ENCODE measurements at regions not wholly inside any gene's neighbourhood (a gene's known extent, or its start where the extent isn't known, plus 50 kb on each side); places are given as distances from the start of the nearest gene placed in this dataset.

DNA sequence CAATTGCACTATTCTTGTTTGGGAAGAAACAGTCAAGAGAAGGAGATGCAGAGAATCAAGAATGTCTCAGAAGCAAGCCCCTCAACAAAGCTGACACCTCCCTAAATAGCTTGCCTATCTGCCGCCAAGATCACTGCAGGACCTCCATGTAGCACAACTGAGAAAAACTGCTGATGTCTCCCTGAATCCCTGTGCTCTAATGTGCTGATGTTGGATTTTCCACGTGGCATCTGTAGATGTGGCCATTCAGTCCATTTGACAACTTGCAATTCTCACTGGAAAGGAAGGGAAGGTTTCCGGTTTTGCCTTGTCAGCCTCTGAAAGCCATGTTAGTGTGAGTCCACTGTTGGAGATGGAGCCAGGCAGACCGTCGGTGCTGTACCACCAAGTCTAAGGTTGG, 374.0 kb downstream of the DIRAS2 start:
- no peaks in the 10 kb centered on the region for H3K4me1 ChIP-seq (ENCODE audit: control insufficient read depth, insufficient read depth, low read length)
- H3K4me3 ChIP-seq (ENCODE audit: low read depth, low read length), result no peak overlapping the region
- no peak overlapping the region for H3K9ac ChIP-seq (ENCODE audit: low read depth, low read length)
- no peaks in the 10 kb centered on the region for H3K27me3 ChIP-seq (ENCODE audit: control insufficient read depth, insufficient read depth, low read length)
- H3K36me3 ChIP-seq (ENCODE audit: control insufficient read depth, insufficient read depth, low read length), result no peaks in the 10 kb centered on the region
- no peaks in the 10 kb centered on the region for H3K9me3 ChIP-seq (ENCODE audit: control insufficient read depth, insufficient read depth, low read length)

DNA sequence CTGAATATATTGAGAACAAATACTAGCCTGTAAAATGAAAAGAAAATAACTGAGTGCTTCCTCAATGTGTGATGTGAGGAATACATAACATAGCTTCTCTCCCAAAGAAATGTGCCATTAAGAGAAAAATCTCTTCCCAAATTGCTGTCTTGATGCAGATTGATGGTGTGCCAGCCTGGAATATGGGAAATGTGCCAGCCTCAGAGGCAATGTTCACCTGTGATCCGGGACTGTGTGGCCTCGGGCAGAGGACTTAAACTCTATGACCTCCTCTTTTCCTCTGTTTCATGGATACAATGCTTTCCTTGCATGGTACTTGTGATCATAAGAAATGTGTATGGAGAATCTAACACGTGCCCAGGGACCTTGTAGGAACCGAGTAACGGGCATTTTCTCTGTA, 370.9 kb downstream of the DIRAS2 start:
- Histone ChIP-seq H3K4me3 (ENCODE audit: low read depth, low read length) (no peak overlapping the region), H3K27me3 (ENCODE audit: control insufficient read depth, insufficient read depth, low read length) (no peaks in the 10 kb centered on the region), H3K9ac (ENCODE audit: low read depth, low read length) (no peak overlapping the region), H3K36me3 (ENCODE audit: control insufficient read depth, insufficient read depth, low read length) (no peaks in the 10 kb centered on the region), H3K9me3 (ENCODE audit: control insufficient read depth, insufficient read depth, low read length) (no peaks in the 10 kb centered on the region), H3K4me1 (ENCODE audit: control insufficient read depth, insufficient read depth, low read length) (no peaks in the 10 kb centered on the region)

DNA sequence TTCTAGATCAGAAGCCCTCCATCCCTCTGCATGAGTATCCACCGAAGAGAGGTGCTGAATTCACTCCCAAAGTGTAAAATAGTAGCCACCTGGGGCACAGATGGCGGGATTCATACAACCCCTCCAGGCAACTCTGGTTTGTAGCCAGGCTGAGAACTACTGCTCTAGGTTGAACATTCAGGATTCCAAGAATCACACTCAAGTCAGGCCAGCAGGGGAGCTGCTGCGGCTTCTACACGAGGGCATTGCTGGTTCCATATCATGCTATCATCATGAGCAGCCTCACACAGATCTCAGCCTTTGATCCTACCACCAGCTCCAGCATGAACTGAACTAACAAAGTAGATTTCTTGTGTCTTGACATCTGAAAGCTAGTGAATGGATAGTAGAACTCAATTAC, 367.9 kb downstream of the DIRAS2 start:
- Histone ChIP-seq H3K27me3 (ENCODE audit: control insufficient read depth, insufficient read depth, low read length) (no peaks in the 10 kb centered on the region), H3K36me3 (ENCODE audit: control insufficient read depth, insufficient read depth, low read length) (no peaks in the 10 kb centered on the region)

DNA sequence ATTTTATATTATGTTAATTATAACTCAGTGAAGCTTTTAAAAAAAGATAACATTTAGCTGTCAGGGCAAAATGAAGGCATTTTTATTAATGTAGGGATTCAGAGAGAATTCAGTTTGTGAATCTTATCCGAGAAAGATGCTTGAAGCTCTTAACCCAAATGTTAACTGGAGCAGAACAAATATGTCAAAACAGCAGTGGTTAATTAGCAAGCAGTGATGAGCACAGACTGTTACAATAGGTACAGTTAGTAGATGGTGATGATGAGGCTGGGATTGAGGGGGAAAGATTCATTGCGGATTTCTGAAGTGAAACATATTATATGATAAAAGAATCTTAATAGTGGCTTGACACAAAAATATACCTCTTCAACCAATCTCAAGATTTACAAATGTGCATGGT, 356.7 kb downstream of the DIRAS2 start:
- no peaks in the 10 kb centered on the region for H3K27me3 ChIP-seq (ENCODE audit: control insufficient read depth, insufficient read depth, low read length)
- H3K4me1 ChIP-seq (ENCODE audit: control insufficient read depth, insufficient read depth, low read length), result peaks cover 5% of the 10 kb centered on the region

More for the DNA sequence above, 367.9 kb downstream of the DIRAS2 start:
- Histone ChIP-seq H3K9ac (ENCODE audit: low read depth, low read length) (no peak overlapping the region), H3K4me1 (ENCODE audit: control insufficient read depth, insufficient read depth, low read length) (no peaks in the 10 kb centered on the region), H3K4me3 (ENCODE audit: low read depth, low read length) (no peak overlapping the region), H3K9me3 (ENCODE audit: control insufficient read depth, insufficient read depth, low read length) (no peaks in the 10 kb centered on the region)

DNA sequence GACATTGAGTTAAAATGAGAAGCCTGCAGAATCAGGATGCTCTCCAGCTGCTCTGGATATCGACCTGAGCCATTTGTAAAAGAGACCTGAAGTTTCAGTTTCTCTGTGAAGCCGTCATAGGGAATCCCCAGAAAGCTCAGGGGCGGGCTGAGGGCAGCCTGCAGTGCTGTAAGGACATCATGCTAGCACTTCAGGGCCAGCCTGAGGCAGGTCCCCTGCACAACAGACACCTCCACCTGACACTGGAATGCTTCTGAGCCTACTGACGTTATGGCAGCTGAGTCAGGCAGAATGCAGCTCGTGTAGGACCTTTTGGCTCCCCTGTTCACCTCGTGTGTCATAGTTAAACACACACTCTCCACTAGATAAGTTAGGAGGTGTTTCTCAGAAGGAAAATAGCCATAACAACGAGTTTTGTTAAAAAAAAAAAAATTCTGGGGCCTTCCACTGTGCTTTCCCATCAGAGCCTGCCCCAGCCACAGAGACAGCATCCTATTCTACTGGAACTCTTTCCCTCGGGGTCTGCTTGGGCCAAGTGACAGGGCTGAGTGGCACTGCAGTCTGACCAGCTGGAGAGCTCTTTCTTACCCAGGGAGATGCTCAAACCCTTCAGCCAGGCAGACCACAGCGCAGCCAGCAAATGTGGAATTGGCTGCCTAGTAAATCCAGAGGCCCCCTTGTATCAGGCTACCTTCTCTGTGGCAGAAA, 354.9 kb downstream of the DIRAS2 start:
- H3K9me3 ChIP-seq (ENCODE audit: control insufficient read depth, insufficient read depth, low read length), result no peaks in the 10 kb centered on the region
- no peaks in the 10 kb centered on the region for H3K36me3 ChIP-seq (ENCODE audit: control insufficient read depth, insufficient read depth, low read length)
- no peaks in the 10 kb centered on the region for H3K27me3 ChIP-seq (ENCODE audit: control insufficient read depth, insufficient read depth, low read length)
- H3K4me1 ChIP-seq (ENCODE audit: control insufficient read depth, insufficient read depth, low read length), result no peaks in the 10 kb centered on the region
- no peak overlapping the region for H3K9ac ChIP-seq (ENCODE audit: low read depth, low read length)
- H3K4me3 ChIP-seq (ENCODE audit: low read depth, low read length), result no peak overlapping the region

More for the DNA sequence above, 356.7 kb downstream of the DIRAS2 start:
- H3K9ac ChIP-seq (ENCODE audit: low read depth, low read length), result no peak overlapping the region
- no peak overlapping the region for H3K4me3 ChIP-seq (ENCODE audit: low read depth, low read length)
- H3K36me3 ChIP-seq (ENCODE audit: control insufficient read depth, insufficient read depth, low read length), result no peaks in the 10 kb centered on the region
- no peaks in the 10 kb centered on the region for H3K9me3 ChIP-seq (ENCODE audit: control insufficient read depth, insufficient read depth, low read length)

DNA sequence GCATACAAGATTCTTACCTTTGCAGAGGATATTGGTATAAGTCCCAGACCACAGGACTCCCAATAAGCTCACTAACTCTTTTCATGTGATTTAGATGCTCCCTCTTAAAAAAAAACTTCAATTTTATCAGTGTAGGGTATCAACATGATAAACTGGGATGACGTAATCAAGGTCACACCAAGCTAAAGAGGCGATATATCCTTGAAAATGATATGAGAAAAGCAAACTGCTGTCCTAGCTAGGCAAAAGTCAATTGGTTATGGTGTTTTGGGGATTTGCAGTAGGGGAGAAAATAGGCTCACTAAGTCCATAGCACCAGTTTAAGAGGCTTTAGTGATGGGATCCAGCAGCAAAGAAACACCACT, 354.4 kb downstream of the DIRAS2 start:
- H3K36me3 ChIP-seq (ENCODE audit: control insufficient read depth, insufficient read depth, low read length), result no peaks in the 10 kb centered on the region
- H3K4me1 ChIP-seq (ENCODE audit: control insufficient read depth, insufficient read depth, low read length), result no peaks in the 10 kb centered on the region
- no peaks in the 10 kb centered on the region for H3K27me3 ChIP-seq (ENCODE audit: control insufficient read depth, insufficient read depth, low read length)
- no peak overlapping the region for H3K4me3 ChIP-seq (ENCODE audit: low read depth, low read length)
- no peaks in the 10 kb centered on the region for H3K9me3 ChIP-seq (ENCODE audit: control insufficient read depth, insufficient read depth, low read length)
- no peak overlapping the region for H3K9ac ChIP-seq (ENCODE audit: low read depth, low read length)

DNA sequence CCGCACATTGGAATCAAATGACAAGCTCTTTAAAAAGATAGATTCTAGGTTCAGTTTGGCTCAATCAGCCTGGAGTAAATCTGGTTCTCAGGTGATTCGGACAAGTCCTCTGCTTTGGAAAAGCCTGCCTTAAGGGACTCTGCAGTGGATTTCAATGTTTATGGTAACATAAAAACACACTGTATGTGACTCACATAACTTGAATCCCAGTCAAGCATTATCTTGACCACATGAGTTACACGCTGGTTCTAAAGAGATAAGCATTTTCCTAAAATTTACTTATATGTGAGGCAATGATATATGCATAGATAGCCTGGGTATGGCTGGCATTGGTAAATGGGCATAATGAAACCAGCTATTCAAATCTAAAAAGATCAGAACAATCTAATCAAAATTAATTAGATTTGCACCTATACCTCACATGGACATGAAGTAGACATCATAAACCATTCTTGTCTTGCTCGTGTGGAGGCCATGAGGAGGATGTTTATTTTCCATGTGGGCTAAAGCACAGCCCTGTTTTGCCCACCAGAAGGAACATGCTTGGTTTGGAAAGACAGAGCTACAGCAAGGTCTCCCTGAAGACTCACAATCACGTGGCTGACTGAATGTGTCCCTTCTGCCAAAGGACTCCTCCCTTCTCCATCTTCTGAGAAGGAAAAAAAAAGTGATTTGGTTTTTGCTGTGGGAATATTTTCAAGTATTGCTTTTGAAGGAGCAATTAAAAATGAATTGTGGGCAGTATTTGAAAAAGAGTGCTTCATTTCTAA, 351.7 kb downstream of the DIRAS2 start:
- no peak overlapping the region for H3K4me3 ChIP-seq (ENCODE audit: low read depth, low read length)
- no peaks in the 10 kb centered on the region for H3K27me3 ChIP-seq (ENCODE audit: control insufficient read depth, insufficient read depth, low read length)
- no peak overlapping the region for H3K9ac ChIP-seq (ENCODE audit: low read depth, low read length)
- no peaks in the 10 kb centered on the region for H3K4me1 ChIP-seq (ENCODE audit: control insufficient read depth, insufficient read depth, low read length)
- no peaks in the 10 kb centered on the region for H3K9me3 ChIP-seq (ENCODE audit: control insufficient read depth, insufficient read depth, low read length)
- no peaks in the 10 kb centered on the region for H3K36me3 ChIP-seq (ENCODE audit: control insufficient read depth, insufficient read depth, low read length)

DNA sequence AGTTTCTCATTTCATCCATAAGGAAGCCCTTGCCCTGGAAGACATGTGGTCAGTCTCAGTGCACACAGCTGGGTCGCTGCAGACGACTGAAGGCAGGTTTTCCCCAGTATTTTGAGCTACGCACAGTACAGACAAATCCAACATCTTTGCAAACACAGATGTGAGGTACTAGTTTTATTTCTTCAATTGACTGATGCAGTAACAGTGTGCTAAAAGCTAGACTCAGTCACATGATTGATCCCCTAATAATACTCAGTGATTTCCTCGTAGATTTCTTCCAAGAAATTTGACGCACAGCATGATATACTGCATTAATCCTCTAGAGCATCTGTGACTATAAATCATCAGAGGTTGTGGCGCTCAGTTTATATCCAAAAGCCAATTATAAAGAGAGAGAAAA, 346.1 kb downstream of the DIRAS2 start:
- Histone ChIP-seq H3K36me3 (ENCODE audit: control insufficient read depth, insufficient read depth, low read length) (no peaks in the 10 kb centered on the region), H3K9me3 (ENCODE audit: control insufficient read depth, insufficient read depth, low read length) (no peaks in the 10 kb centered on the region), H3K9ac (ENCODE audit: low read depth, low read length) (no peak overlapping the region), H3K4me1 (ENCODE audit: control insufficient read depth, insufficient read depth, low read length) (no peaks in the 10 kb centered on the region), H3K4me3 (ENCODE audit: low read depth, low read length) (no peak overlapping the region), H3K27me3 (ENCODE audit: control insufficient read depth, insufficient read depth, low read length) (no peaks in the 10 kb centered on the region)

DNA sequence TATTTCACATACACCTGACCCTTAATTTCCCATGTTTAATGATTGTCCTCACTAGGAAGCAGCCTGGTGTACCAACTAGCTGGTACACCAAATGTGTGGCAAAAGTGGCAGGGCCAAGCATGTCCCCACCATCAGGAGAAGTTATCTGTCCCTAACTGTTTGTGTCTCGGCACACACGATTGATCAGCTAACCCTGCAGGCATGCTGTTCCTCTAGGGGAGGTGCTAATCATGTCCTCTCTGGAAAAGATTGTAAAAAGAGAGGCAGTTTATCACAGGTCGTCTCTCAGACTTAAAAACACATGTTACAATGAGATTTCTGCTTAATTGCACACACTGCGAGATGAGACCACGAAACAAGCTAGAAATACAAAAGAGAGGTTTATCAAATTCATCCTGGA, 342.7 kb downstream of the DIRAS2 start:
- H3K9me3 ChIP-seq (ENCODE audit: control insufficient read depth, insufficient read depth, low read length), result no peaks in the 10 kb centered on the region
- H3K9ac ChIP-seq (ENCODE audit: low read depth, low read length), result no peak overlapping the region
- no peaks in the 10 kb centered on the region for H3K36me3 ChIP-seq (ENCODE audit: control insufficient read depth, insufficient read depth, low read length)
- no peaks in the 10 kb centered on the region for H3K27me3 ChIP-seq (ENCODE audit: control insufficient read depth, insufficient read depth, low read length)
- no peaks in the 10 kb centered on the region for H3K4me1 ChIP-seq (ENCODE audit: control insufficient read depth, insufficient read depth, low read length)
- no peak overlapping the region for H3K4me3 ChIP-seq (ENCODE audit: low read depth, low read length)

DNA sequence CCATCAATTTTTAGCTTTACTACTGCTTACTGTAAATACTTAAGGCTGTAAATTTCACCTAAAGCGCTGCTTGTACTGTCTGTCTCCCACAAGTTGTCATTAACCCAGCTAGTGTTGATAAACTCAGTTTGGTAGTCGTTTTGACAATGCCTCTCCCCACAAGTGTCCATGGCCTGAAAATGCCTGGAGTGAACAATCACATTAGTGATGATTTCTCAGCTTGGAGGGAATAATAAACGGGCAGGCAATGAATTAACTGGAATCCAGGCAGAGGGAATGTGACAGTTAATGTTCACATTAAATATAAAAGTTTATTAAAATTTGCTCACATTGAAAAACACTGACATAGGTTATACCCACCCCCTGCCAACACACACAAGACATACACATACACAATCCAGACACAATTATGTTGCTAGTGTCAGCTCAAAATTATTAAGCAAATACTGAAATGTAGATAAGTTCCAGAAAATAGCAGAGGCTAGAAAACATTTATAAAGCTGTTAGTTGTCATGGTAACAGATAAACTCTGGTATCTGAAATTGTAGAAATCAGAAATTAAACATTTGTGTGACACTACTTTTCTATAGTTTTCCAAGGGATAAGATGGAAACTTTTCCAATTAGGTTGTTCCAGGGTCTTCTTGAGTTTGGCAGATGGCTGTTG, 341.9 kb downstream of the DIRAS2 start:
- Histone ChIP-seq H3K27me3 (ENCODE audit: control insufficient read depth, insufficient read depth, low read length) (no peaks in the 10 kb centered on the region), H3K36me3 (ENCODE audit: control insufficient read depth, insufficient read depth, low read length) (no peaks in the 10 kb centered on the region), H3K4me1 (ENCODE audit: control insufficient read depth, insufficient read depth, low read length) (no peaks in the 10 kb centered on the region), H3K4me3 (ENCODE audit: low read depth, low read length) (no peak overlapping the region), H3K9me3 (ENCODE audit: control insufficient read depth, insufficient read depth, low read length) (no peaks in the 10 kb centered on the region), H3K9ac (ENCODE audit: low read depth, low read length) (no peak overlapping the region)

DNA sequence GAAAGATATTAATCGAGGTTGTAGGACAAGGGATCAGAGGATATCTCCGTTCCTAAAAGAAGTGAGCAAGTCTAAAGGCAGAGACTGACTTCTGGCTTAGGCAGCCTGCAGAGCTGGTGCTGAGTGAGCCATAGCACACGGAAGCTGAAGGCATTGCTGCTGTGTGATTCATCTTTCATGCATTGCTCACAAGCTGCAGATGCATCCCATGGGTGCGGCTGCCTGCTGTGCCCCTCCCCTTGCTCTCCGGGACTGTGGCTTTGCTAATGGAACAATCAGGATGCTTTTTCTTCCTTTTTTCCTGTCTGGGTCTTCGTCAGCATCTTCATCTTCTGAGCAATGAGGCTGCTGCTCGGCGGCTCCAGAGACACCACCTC, 341.4 kb downstream of the DIRAS2 start:
- H3K4me3 ChIP-seq (ENCODE audit: low read depth, low read length), result no peak overlapping the region
- H3K9ac ChIP-seq (ENCODE audit: low read depth, low read length), result no peak overlapping the region
- H3K36me3 ChIP-seq (ENCODE audit: control insufficient read depth, insufficient read depth, low read length), result no peaks in the 10 kb centered on the region
- no peaks in the 10 kb centered on the region for H3K9me3 ChIP-seq (ENCODE audit: control insufficient read depth, insufficient read depth, low read length)
- H3K4me1 ChIP-seq (ENCODE audit: control insufficient read depth, insufficient read depth, low read length), result no peaks in the 10 kb centered on the region
- H3K27me3 ChIP-seq (ENCODE audit: control insufficient read depth, insufficient read depth, low read length), result no peaks in the 10 kb centered on the region

DNA sequence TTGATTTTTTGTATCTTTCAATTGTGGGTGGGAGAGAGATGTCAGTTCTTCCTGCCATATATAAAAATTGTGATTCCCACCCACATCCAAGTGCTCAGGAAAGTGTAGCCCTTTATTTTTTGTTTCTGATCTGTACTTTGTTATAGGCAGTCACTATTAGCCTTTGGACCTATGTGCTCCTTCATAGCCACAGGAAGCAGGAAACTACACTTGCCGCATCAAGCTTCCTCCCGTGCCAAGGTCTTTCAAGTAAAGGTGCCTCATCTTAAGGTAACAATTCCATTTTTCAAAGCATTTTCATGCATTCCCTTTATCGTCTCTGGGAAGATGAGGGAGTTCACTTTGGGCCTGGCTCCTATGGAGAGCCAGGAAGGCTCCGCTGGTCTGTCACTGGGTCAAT, 339.0 kb downstream of the DIRAS2 start:
- no peaks in the 10 kb centered on the region for H3K9me3 ChIP-seq (ENCODE audit: control insufficient read depth, insufficient read depth, low read length)
- no peaks in the 10 kb centered on the region for H3K27me3 ChIP-seq (ENCODE audit: control insufficient read depth, insufficient read depth, low read length)
- H3K36me3 ChIP-seq (ENCODE audit: control insufficient read depth, insufficient read depth, low read length), result no peaks in the 10 kb centered on the region
- no peak overlapping the region for H3K9ac ChIP-seq (ENCODE audit: low read depth, low read length)
- no peaks in the 10 kb centered on the region for H3K4me1 ChIP-seq (ENCODE audit: control insufficient read depth, insufficient read depth, low read length)
- H3K4me3 ChIP-seq (ENCODE audit: low read depth, low read length), result no peak overlapping the region
